Upper lobe of left lung (tissue), 6 donors: ENCODE measurements at regions not wholly inside any gene's neighbourhood (a gene's known extent, or its start where the extent isn't known, plus 50 kb on each side); places are given as distances from the start of the nearest gene placed in this dataset.
"Not testable (repeated sequence)": the region's sequence is repeated elsewhere in the genome, so short reads cannot be mapped to it uniquely, and the experiment has no call there.

Experiments
- ATAC-seq, 2 donors: fragments of 200-7000 bp; cut with Tn5 transposase; one replicate each; pipeline ENCODE4 v1.9.1; 2022; ENCODE audit warnings: mild to moderate bottlenecking in 2 of 2, moderate library complexity in 2 of 2; ENCODE audit not compliant: low FRiP score in 2 of 2
- DNase-seq, 2 donors: peaks; one replicate each; pipeline ENCODE4 v3.0.0-alpha.2; 2019 to 2020
- H3K27ac ChIP-seq, 4 donors: fragments of 200-600 bp; sonication (generic); one replicate each; pipeline ENCODE4 v1.5.1; 2016 to 2019
- H3K27me3 ChIP-seq, 4 donors: fragments of 200-600 bp; sonication (generic); one replicate each; pipeline ENCODE4 v1.5.1; 2017 to 2019
- H3K36me3 ChIP-seq, 4 donors: fragments of 200-600 bp; sonication (generic); one replicate each; pipeline ENCODE4 v1.5.1; 2016 to 2019
- H3K4me1 ChIP-seq, 4 donors: fragments of 200-600 bp; sonication (generic); one replicate each; pipeline ENCODE4 v1.5.1; 2018 to 2019
- H3K4me3 ChIP-seq, 4 donors: fragments of 200-600 bp; sonication (generic); one replicate each; pipeline ENCODE4 v1.5.1; 2017 to 2019; ENCODE audit warnings: mild to moderate bottlenecking in 2 of 4, moderate library complexity in 1 of 4
- H3K9me3 ChIP-seq, 4 donors: fragments of 200-600 bp; sonication (generic); one replicate each; pipeline ENCODE4 v1.5.1; 2018 to 2019
- CTCF ChIP-seq, 6 experiments: fragments of 450-650 bp in 4 of 6; fragments of 200-600 bp in 2 of 6; sonication (generic) in 2 of 6; IDR thresholded peaks; one replicate each; pipeline ENCODE4 v1.5.1; 2016 to 2019; ENCODE audit warnings: antibody characterized with exemption in 6 of 6
- EP300 ChIP-seq, 4 donors: sonication (generic); formaldehyde crosslinking; IDR thresholded peaks; one replicate each; pipeline ENCODE4 v1.5.1; 2017; ENCODE audit warnings: antibody characterized with exemption in 4 of 4, control low read depth in 2 of 4
- POLR2A ChIP-seq, 4 donors: fragments of 450-650 bp; IDR thresholded peaks; one replicate each; pipeline ENCODE4 v1.5.1; 2016 to 2017; ENCODE audit warnings: antibody characterized with exemption in 4 of 4, mild to moderate bottlenecking in 2 of 4
- POLR2AphosphoS5 ChIP-seq, 2 donors: sonication (generic); formaldehyde crosslinking; IDR thresholded peaks; one replicate each; pipeline ENCODE4 v1.5.1; 2017; ENCODE audit warnings: antibody characterized with exemption in 2 of 2
- WGBS, 2 donors: methylation state at CpG; one replicate each; pipeline ENCODE4 v1.1.5; 2017 to 2018; 5-methylcytosine and 5-hydroxymethylcytosine counted together
- donor health status: DM: no; HTN: no; CAD: no; lungs with moderate emphysema.
- donor health status: DM: no; HTN: yes; CAD: no; lungs with severe emphysema.

- Histone ChIP-seq H3K27me3 (no peaks in the 10 kb centered on the region), H3K27ac (no peak overlapping the region), H3K9me3 (no peaks in the 10 kb centered on the region), H3K4me3 (no peak overlapping the region), H3K36me3 (no peaks in the 10 kb centered on the region), H3K4me1 (peaks cover 0 to 4% (median 0%) of the 10 kb centered on the region in 4 donors)
- 83 to 90% methylated on average over 5 of the region's 5 CpGs for WGBS, 2 donors
- no peak for TF ChIP-seq EP300 (IDR thresholded peaks at IDR 0.05)
- no peak for TF ChIP-seq POLR2AphosphoS5 (IDR thresholded peaks at IDR 0.05)
- TF ChIP-seq POLR2A (IDR thresholded peaks at IDR 0.05): no peak
- no peak for TF ChIP-seq CTCF (IDR thresholded peaks at IDR 0.05)
- DNase-seq: no peak
- no peak for ATAC-seq
These were observed 135.0 kb upstream of the RIOK3 start for GRCh38 chr18:23317975-23318675.

- DNase-seq: no peak
- TF ChIP-seq CTCF (IDR thresholded peaks at IDR 0.05) (no peak), POLR2A (IDR thresholded peaks at IDR 0.05) (no peak), POLR2AphosphoS5 (IDR thresholded peaks at IDR 0.05) (no peak), EP300 (IDR thresholded peaks at IDR 0.05) (no peak)
- Histone ChIP-seq H3K9me3 (no peaks in the 10 kb centered on the region), H3K4me1 (peaks cover 0 to 5% (median 0%) of the 10 kb centered on the region in 4 donors), H3K4me3 (no peak overlapping the region), H3K27ac (no peak overlapping the region), H3K27me3 (no peaks in the 10 kb centered on the region), H3K36me3 (no peaks in the 10 kb centered on the region)
- 71 to 100% methylated on average over 1 of the region's 1 CpG for WGBS, 2 donors
- ATAC-seq: no peak
These were observed 132.3 kb upstream of the RIOK3 start for GRCh38 chr18:23320709-23321236.

GRCh38 chr18:23321996-23322395 lies 131.1 kb upstream of the RIOK3 start:
- WGBS, 2 donors: 87 to 90% methylated on average over 5 of the region's 5 CpGs
- ATAC-seq: no peak

GRCh38 chr18:23324056-23324811 lies 128.9 kb upstream of the RIOK3 start:
- DNase-seq (peak in 1 of 2 donors; percentile 66), ATAC-seq (peak; percentile 53 to 89)
- H3K36me3 ChIP-seq: no peaks in the 10 kb centered on the region
- no peak overlapping the region for H3K4me3 ChIP-seq
- no peaks in the 10 kb centered on the region for H3K27me3 ChIP-seq
- H3K27ac ChIP-seq: peak overlapping the region in 2 of 4 donors; percentile 17 to 31
- H3K4me1 ChIP-seq: peaks cover 0 to 5% (median 0%) of the 10 kb centered on the region in 4 donors
- TF ChIP-seq EP300 (IDR thresholded peaks at IDR 0.05): peak in 1 of 4 donors; percentile 56
- no peak for TF ChIP-seq POLR2A (IDR thresholded peaks at IDR 0.05)
- TF ChIP-seq POLR2AphosphoS5 (IDR thresholded peaks at IDR 0.05): peak in 1 of 2 donors; percentile 41
- 68 to 69% methylated on average over 11 of the region's 11 CpGs for WGBS, 2 donors
- no peaks in the 10 kb centered on the region for H3K9me3 ChIP-seq

More at GRCh38 chr18:23321996-23322395, 131.1 kb upstream of the RIOK3 start:
- Histone ChIP-seq H3K4me3 (no peak overlapping the region), H3K27ac (no peak overlapping the region), H3K27me3 (no peaks in the 10 kb centered on the region), H3K36me3 (no peaks in the 10 kb centered on the region), H3K9me3 (no peaks in the 10 kb centered on the region), H3K4me1 (peaks cover 0 to 5% (median 0%) of the 10 kb centered on the region in 4 donors)
- TF ChIP-seq CTCF (IDR thresholded peaks at IDR 0.05) (no peak), EP300 (IDR thresholded peaks at IDR 0.05) (no peak), POLR2AphosphoS5 (IDR thresholded peaks at IDR 0.05) (no peak), POLR2A (IDR thresholded peaks at IDR 0.05) (no peak)
- DNase-seq: no peak

DNA sequence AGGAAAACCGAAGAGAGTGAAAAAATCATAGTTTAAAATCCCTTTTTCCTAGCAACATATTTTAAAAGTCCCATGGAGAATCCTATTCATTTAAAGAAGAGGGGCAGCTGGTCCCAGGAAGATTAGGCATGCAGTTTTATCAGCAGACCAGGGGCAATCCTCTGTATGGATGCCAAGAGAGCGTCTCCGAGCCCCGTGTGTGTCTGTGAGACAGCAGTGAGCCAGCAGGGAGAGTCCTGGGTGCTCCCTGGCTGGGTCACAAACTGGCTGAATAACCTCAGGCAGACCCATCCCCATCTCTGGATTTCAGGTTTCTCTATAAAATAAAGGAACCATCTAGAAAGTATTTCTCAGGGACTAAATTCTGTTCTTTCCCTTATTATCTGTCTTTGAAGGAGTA lies 128.2 kb upstream of the RIOK3 start:
- H3K4me3 ChIP-seq: no peak overlapping the region
- DNase-seq (no peak), ATAC-seq (no peak)
- H3K36me3 ChIP-seq: no peaks in the 10 kb centered on the region
- TF ChIP-seq POLR2A (IDR thresholded peaks at IDR 0.05) (no peak), CTCF (IDR thresholded peaks at IDR 0.05) (no peak), EP300 (IDR thresholded peaks at IDR 0.05) (no peak), POLR2AphosphoS5 (IDR thresholded peaks at IDR 0.05) (no peak)
- H3K27ac ChIP-seq: peak overlapping the region in 1 of 4 donors; percentile 31
- peaks cover 0 to 5% (median 0%) of the 10 kb centered on the region in 4 donors for H3K4me1 ChIP-seq
- WGBS, 2 donors: 68 to 93% methylated on average over 4 of the region's 4 CpGs
- H3K27me3 ChIP-seq: no peaks in the 10 kb centered on the region
- H3K9me3 ChIP-seq: no peaks in the 10 kb centered on the region

DNA sequence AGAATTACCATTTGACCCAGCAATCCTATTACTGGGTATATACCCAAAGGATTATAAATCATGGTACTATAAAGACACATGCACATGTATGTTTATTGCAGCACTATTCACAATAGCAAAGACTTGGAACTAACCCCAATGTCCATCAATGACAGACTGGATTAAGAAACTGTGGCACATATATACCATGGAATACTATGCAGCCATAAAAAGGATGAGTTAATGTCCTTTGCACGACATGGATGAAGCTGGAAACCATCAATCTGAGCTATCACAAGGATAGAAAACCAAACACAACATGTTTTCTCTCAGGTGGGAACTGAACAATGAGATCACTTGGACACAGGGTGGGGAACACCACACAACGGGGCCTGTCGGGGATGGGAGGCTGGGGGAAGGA lies 123.4 kb upstream of the RIOK3 start:
- not testable (repeated sequence) for DNase-seq, H3K9me3 ChIP-seq, H3K36me3 ChIP-seq, ATAC-seq, H3K27me3 ChIP-seq, H3K27ac ChIP-seq, H3K4me1 ChIP-seq
- whole genome bisulfite sequencing, 2 donors: 93 to 97% methylated on average over 3 of the region's 3 CpGs
- peak overlapping the region in 1 of 4 donors; percentile 38 for H3K4me3 ChIP-seq
